ENCODE measurements at regions not wholly inside any gene's neighbourhood (a gene's known extent, or its start where the extent isn't known, plus 50 kb on each side); places are given as distances from the start of the nearest gene placed in this dataset.

- H3K4me3 Mint-ChIP-seq = no peak overlapping the region
- H3K36me3 Mint-ChIP-seq (ENCODE audit: low read depth) = peaks cover 6% of the 10 kb centered on the region
- peaks cover 20% of the 10 kb centered on the region for H3K4me1 Mint-ChIP-seq
- DNase-seq (ENCODE audit: low read depth, low spot score) = no peak
- H3K27me3 Mint-ChIP-seq (ENCODE audit: low read depth) = no peaks in the 10 kb centered on the region
- no peak overlapping the region for H3K27ac Mint-ChIP-seq (ENCODE audit: unreplicated experiment)
- H3K9me3 Mint-ChIP-seq = peaks cover 10% of the 10 kb centered on the region
- no peak for TF ChIP-seq CTCF (conservative IDR thresholded peaks at IDR 0.05)
Measured at GRCh38 chr18:50444539-50444938, 69.7 kb downstream of the SKA1 start.

GRCh38 chr18:50446629-50447028 is 71.8 kb downstream of the SKA1 start:
- no peak overlapping the region for H3K4me3 Mint-ChIP-seq
- H3K27me3 Mint-ChIP-seq (ENCODE audit: low read depth) = no peaks in the 10 kb centered on the region
- H3K27ac Mint-ChIP-seq (ENCODE audit: unreplicated experiment) = no peak overlapping the region
- peaks cover 6% of the 10 kb centered on the region for H3K36me3 Mint-ChIP-seq (ENCODE audit: low read depth)
- peaks cover 3% of the 10 kb centered on the region for H3K4me1 Mint-ChIP-seq
- DNase-seq (ENCODE audit: low read depth, low spot score) = no peak
- no peak for TF ChIP-seq CTCF (conservative IDR thresholded peaks at IDR 0.05)
- H3K9me3 Mint-ChIP-seq = peaks cover 10% of the 10 kb centered on the region

- peaks cover 10% of the 10 kb centered on the region for H3K9me3 Mint-ChIP-seq
- H3K27ac Mint-ChIP-seq (ENCODE audit: unreplicated experiment) = no peak overlapping the region
- peaks cover 6% of the 10 kb centered on the region for H3K36me3 Mint-ChIP-seq (ENCODE audit: low read depth)
- DNase-seq (ENCODE audit: low read depth, low spot score) = no peak
- no peaks in the 10 kb centered on the region for H3K4me1 Mint-ChIP-seq
- no peaks in the 10 kb centered on the region for H3K27me3 Mint-ChIP-seq (ENCODE audit: low read depth)
- TF ChIP-seq CTCF (conservative IDR thresholded peaks at IDR 0.05) = no peak
- no peak overlapping the region for H3K4me3 Mint-ChIP-seq
Measured at GRCh38 chr18:50447102-50447741, 72.4 kb downstream of the SKA1 start.

GRCh38 chr18:50447952-50448351 is 73.1 kb downstream of the SKA1 start:
- Mint-ChIP-seq H3K4me1 (no peaks in the 10 kb centered on the region), H3K36me3 (ENCODE audit: low read depth) (peaks cover 6% of the 10 kb centered on the region), H3K4me3 (no peak overlapping the region), H3K27me3 (ENCODE audit: low read depth) (no peaks in the 10 kb centered on the region), H3K27ac (ENCODE audit: unreplicated experiment) (no peak overlapping the region), H3K9me3 (peaks cover 10% of the 10 kb centered on the region)
- no peak for DNase-seq (ENCODE audit: low read depth, low spot score)
- TF ChIP-seq CTCF (conservative IDR thresholded peaks at IDR 0.05) = no peak

- no peaks in the 10 kb centered on the region for H3K27me3 Mint-ChIP-seq (ENCODE audit: low read depth)
Measured at GRCh38 chr18:50451100-50451842, 76.4 kb downstream of the SKA1 start.

More at GRCh38 chr18:50451100-50451842, 76.4 kb downstream of the SKA1 start:
- peak overlapping the region; percentile 12 for H3K27ac Mint-ChIP-seq (ENCODE audit: unreplicated experiment)
- DNase-seq (ENCODE audit: low read depth, low spot score) = no peak
- H3K9me3 Mint-ChIP-seq = peaks cover 2% of the 10 kb centered on the region
- no peaks in the 10 kb centered on the region for H3K36me3 Mint-ChIP-seq (ENCODE audit: low read depth)
- TF ChIP-seq CTCF (conservative IDR thresholded peaks at IDR 0.05) = no peak
- no peak overlapping the region for H3K4me3 Mint-ChIP-seq
- H3K4me1 Mint-ChIP-seq = peaks cover 9% of the 10 kb centered on the region
